ENCODE measurements at regions not wholly inside any gene's neighbourhood (a gene's known extent, or its start where the extent isn't known, plus 50 kb on each side); places are given as distances from the start of the nearest gene placed in this dataset.
"Not testable (repeated sequence)": the region's sequence is repeated elsewhere in the genome, so short reads cannot be mapped to it uniquely, and the experiment has no call there.

- not testable (repeated sequence) for H3K4me2 ChIP-seq (ENCODE audit: insufficient read depth, insufficient read length, low read length); H3K18ac ChIP-seq (ENCODE audit: insufficient read length, low read depth, low read length); H3K4ac ChIP-seq (ENCODE audit: low read depth, low read length); H3K27me3 ChIP-seq (ENCODE audit: insufficient read depth, low read length); H3K23me2 ChIP-seq (ENCODE audit: insufficient read length, low read depth, low read length, poor library complexity, severe bottlenecking); H3K27ac ChIP-seq (ENCODE audit: insufficient read length, low read depth, low read length); H2BK12ac ChIP-seq (ENCODE audit: insufficient read length, low read depth, low read length); H4K20me1 ChIP-seq (ENCODE audit: control insufficient read depth, insufficient read depth, insufficient read length); H3K23ac ChIP-seq (ENCODE audit: insufficient read length, low read depth, low read length); H2BK120ac ChIP-seq (ENCODE audit: low read depth, low read length, poor library complexity, severe bottlenecking); H2BK5ac ChIP-seq (ENCODE audit: insufficient read length, low read length); H2BK15ac ChIP-seq (ENCODE audit: low read depth, low read length); H3K27ac Mint-ChIP-seq; H3K9ac ChIP-seq (ENCODE audit: extremely low read depth, insufficient read length, low read length); H4K91ac ChIP-seq (ENCODE audit: insufficient read length, low read depth, low read length); H4K8ac ChIP-seq (replicated peaks; ENCODE audit: insufficient read length, low read depth, low read length); H3K27me3 Mint-ChIP-seq (ENCODE audit: low read depth); H3K56ac ChIP-seq (ENCODE audit: insufficient read length, low read depth, low read length); H3K79me1 ChIP-seq (ENCODE audit: insufficient read depth, low read depth, low read length, poor library complexity, severe bottlenecking); H3K4me1 Mint-ChIP-seq; H3K14ac ChIP-seq (ENCODE audit: insufficient read depth, low read length); H3K79me2 ChIP-seq (ENCODE audit: insufficient read depth, low read length); H2AK5ac ChIP-seq (ENCODE audit: insufficient read length, low read length); H3K4me1 ChIP-seq (ENCODE audit: insufficient read depth, low read length); DNase-seq; H2BK20ac ChIP-seq (ENCODE audit: low read depth, low read length, poor library complexity, severe bottlenecking); H2AFZ ChIP-seq (ENCODE audit: low read length); H3T11ph ChIP-seq (ENCODE audit: low read length); H3K4me3 Mint-ChIP-seq; H4K5ac ChIP-seq (ENCODE audit: insufficient read length, low read depth, low read length)
- WGBS (ENCODE audit: extremely low coverage, insufficient read length, low lambda C conversion rate) = no CpG with 5 or more reads among the region's 6 CpGs
- peaks cover 17 to 47% (median 21%) of the 10 kb centered on the region in 3 experiments; a peak in 6 of 7 replicates for H3K36me3 Mint-ChIP-seq (ENCODE audit: insufficient read depth in 1 of 3, low read depth in 3 of 3)
- H3K9me3 ChIP-seq (ENCODE audit: control insufficient read depth, low read depth, low read length) = peaks cover 62% of the 10 kb centered on the region
- H3K9me3 Mint-ChIP-seq = peaks cover 97 to 98% of the 10 kb centered on the region in 2 experiments
Measured at GRCh38 chr20:29868014-29868413, 1389.5 kb upstream of the DEFB115 start.

GRCh38 chr20:29868688-29869087 is 1388.8 kb upstream of the DEFB115 start:
- H3K4ac ChIP-seq (ENCODE audit: low read depth, low read length); H3K79me2 ChIP-seq (ENCODE audit: insufficient read depth, low read length); H3K23me2 ChIP-seq (ENCODE audit: insufficient read length, low read depth, low read length, poor library complexity, severe bottlenecking); H3K4me2 ChIP-seq (ENCODE audit: insufficient read depth, insufficient read length, low read length); H2BK120ac ChIP-seq (ENCODE audit: low read depth, low read length, poor library complexity, severe bottlenecking); H4K91ac ChIP-seq (ENCODE audit: insufficient read length, low read depth, low read length); DNase-seq; H2BK15ac ChIP-seq (ENCODE audit: low read depth, low read length); H3K27ac Mint-ChIP-seq; H4K20me1 ChIP-seq (ENCODE audit: control insufficient read depth, insufficient read depth, insufficient read length); H2AFZ ChIP-seq (ENCODE audit: low read length); H3K4me1 Mint-ChIP-seq; H3K79me1 ChIP-seq (ENCODE audit: insufficient read depth, low read depth, low read length, poor library complexity, severe bottlenecking); H4K8ac ChIP-seq (replicated peaks; ENCODE audit: insufficient read length, low read depth, low read length); H4K5ac ChIP-seq (ENCODE audit: insufficient read length, low read depth, low read length); H3T11ph ChIP-seq (ENCODE audit: low read length); H2AK5ac ChIP-seq (ENCODE audit: insufficient read length, low read length); H2BK20ac ChIP-seq (ENCODE audit: low read depth, low read length, poor library complexity, severe bottlenecking); H3K18ac ChIP-seq (ENCODE audit: insufficient read length, low read depth, low read length); H3K4me1 ChIP-seq (ENCODE audit: insufficient read depth, low read length); H3K23ac ChIP-seq (ENCODE audit: insufficient read length, low read depth, low read length); H3K27me3 ChIP-seq (ENCODE audit: insufficient read depth, low read length); H2BK12ac ChIP-seq (ENCODE audit: insufficient read length, low read depth, low read length); H2BK5ac ChIP-seq (ENCODE audit: insufficient read length, low read length); H3K27me3 Mint-ChIP-seq (ENCODE audit: low read depth); H3K9ac ChIP-seq (ENCODE audit: extremely low read depth, insufficient read length, low read length); H3K27ac ChIP-seq (ENCODE audit: insufficient read length, low read depth, low read length); H3K56ac ChIP-seq (ENCODE audit: insufficient read length, low read depth, low read length); H3K4me3 Mint-ChIP-seq; H3K14ac ChIP-seq (ENCODE audit: insufficient read depth, low read length): not testable (repeated sequence)
- Mint-ChIP-seq H3K36me3 (ENCODE audit: insufficient read depth in 1 of 3, low read depth in 3 of 3) (peaks cover 19 to 48% (median 20%) of the 10 kb centered on the region in 3 experiments; a peak in 6 of 7 replicates), H3K9me3 (peaks cover 97 to 98% of the 10 kb centered on the region in 2 experiments)
- H3K9me3 ChIP-seq (ENCODE audit: control insufficient read depth, low read depth, low read length) = peaks cover 57% of the 10 kb centered on the region
- no CpG with 5 or more reads among the region's 4 CpGs for WGBS (ENCODE audit: extremely low coverage, insufficient read length, low lambda C conversion rate)

Data from H9 (cell line).